HG02759 (cell line): ENCODE measurements at regions not wholly inside any gene's neighbourhood (a gene's known extent, or its start where the extent isn't known, plus 50 kb on each side); places are given as distances from the start of the nearest gene placed in this dataset.

Experiments
- ATAC-seq: cut with Tn5 transposase; IDR thresholded peaks from one replicate; pipeline ENCODE4 v1.9.1; 2021; ENCODE audit warnings: mild to moderate bottlenecking, moderate library complexity; ENCODE audit not compliant: unreplicated experiment

GRCh38 chr12:116654226-116654743 is 83.6 kb downstream of the SPRING1 start:
- no peak for ATAC-seq

- no peak for ATAC-seq
These were observed 86.8 kb downstream of the SPRING1 start for GRCh38 chr12:116651089-116651488.

- no peak for ATAC-seq
These were observed 87.2 kb downstream of the SPRING1 start for GRCh38 chr12:116650585-116651087.

- no peak for ATAC-seq
These were observed 87.8 kb downstream of the SPRING1 start for GRCh38 chr12:116650062-116650461.

GRCh38 chr12:116647813-116648212 is 88.6 kb downstream of the MAP1LC3B2 start:
- ATAC-seq = no peak

GRCh38 chr12:116646901-116647300 is 87.7 kb downstream of the MAP1LC3B2 start:
- no peak for ATAC-seq

- ATAC-seq = no peak
These were observed 85.6 kb downstream of the MAP1LC3B2 start for GRCh38 chr12:116644806-116645205.

- ATAC-seq = no peak
These were observed 83.5 kb downstream of the MAP1LC3B2 start for GRCh38 chr12:116642683-116643082.

- ATAC-seq = no peak
These were observed 82.9 kb downstream of the MAP1LC3B2 start for GRCh38 chr12:116642106-116642505.

- ATAC-seq = no peak
These were observed 81.1 kb downstream of the MAP1LC3B2 start for GRCh38 chr12:116640281-116640680.

GRCh38 chr12:116639765-116640164 is 80.6 kb downstream of the MAP1LC3B2 start:
- no peak for ATAC-seq

- ATAC-seq = no peak
These were observed 79.2 kb downstream of the MAP1LC3B2 start for GRCh38 chr12:116638376-116638775.

GRCh38 chr12:116637589-116638150 is 78.5 kb downstream of the MAP1LC3B2 start:
- ATAC-seq = no peak

GRCh38 chr12:116636608-116637519 is 77.7 kb downstream of the MAP1LC3B2 start:
- ATAC-seq = no peak

GRCh38 chr12:116635487-116635886 is 76.3 kb downstream of the MAP1LC3B2 start:
- ATAC-seq = no peak

- ATAC-seq = no peak
These were observed 74.3 kb downstream of the MAP1LC3B2 start for GRCh38 chr12:116633476-116633875.

GRCh38 chr12:116631619-116632018 is 72.4 kb downstream of the MAP1LC3B2 start:
- ATAC-seq = no peak

- ATAC-seq = no peak
These were observed 71.6 kb downstream of the MAP1LC3B2 start for GRCh38 chr12:116630762-116631161.

GRCh38 chr12:116629480-116629879 is 70.3 kb downstream of the MAP1LC3B2 start:
- no peak for ATAC-seq

GRCh38 chr12:116628989-116629388 is 69.8 kb downstream of the MAP1LC3B2 start:
- ATAC-seq = no peak

- no peak for ATAC-seq
These were observed 69.2 kb downstream of the MAP1LC3B2 start for GRCh38 chr12:116628450-116628793.
